GM12892 (cell line): ENCODE measurements at regions not wholly inside any gene's neighbourhood (a gene's known extent, or its start where the extent isn't known, plus 50 kb on each side); places are given as distances from the start of the nearest gene placed in this dataset.

Source experiments
- POLR2A ChIP-seq: IDR thresholded peaks from 2 replicates; pipeline ENCODE4 v1.6.1; 2011; ENCODE audit warnings: low read depth, low read length, control low read depth
- POLR2AphosphoS5 ChIP-seq: IDR thresholded peaks from 2 replicates; pipeline ENCODE4 v1.6.1; 2011; ENCODE audit warnings: low read depth, low read length, control low read depth

GRCh38 chr10:55223352-55223751, 422.3 kb upstream of the PCDH15 start:
- TF ChIP-seq POLR2A = no peak
- no peak for TF ChIP-seq POLR2AphosphoS5
